ENCODE measurements at regions not wholly inside any gene's neighbourhood (a gene's known extent, or its start where the extent isn't known, plus 50 kb on each side); places are given as distances from the start of the nearest gene placed in this dataset.

DNA sequence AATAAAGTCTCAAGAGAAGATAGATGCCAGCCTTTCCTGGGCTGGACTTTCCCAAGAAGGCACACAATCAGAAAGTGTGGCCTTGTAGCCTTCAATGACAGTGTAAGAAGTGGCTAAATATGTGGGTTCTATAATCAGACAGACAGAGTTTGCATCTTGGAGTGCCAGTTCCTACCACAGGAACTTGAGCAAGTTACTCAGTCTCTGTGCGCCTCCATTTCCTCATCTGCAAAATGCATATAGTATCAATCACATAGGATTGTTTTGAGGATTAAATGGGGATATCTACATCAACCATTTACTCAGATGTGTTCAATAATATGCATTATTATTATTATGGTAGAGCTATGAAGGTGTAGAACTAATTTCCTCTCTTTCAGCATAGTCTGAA is 176.8 kb upstream of the PTBP2 start:
- TF ChIP-seq POLR2AphosphoS5 (IDR thresholded peaks at IDR 0.05; ENCODE audit: low read depth), result no peak
- TF ChIP-seq SPI1 (IDR thresholded peaks at IDR 0.05; ENCODE audit: borderline replicate concordance, low read depth), result peak; percentile 67
- no peak for TF ChIP-seq GABPA (IDR thresholded peaks at IDR 0.05; ENCODE audit: low read depth)
- TF ChIP-seq REST (IDR thresholded peaks at IDR 0.05; ENCODE audit: insufficient replicate concordance, low read depth), result no peak
- H3K4me3 ChIP-seq (replicated peaks; ENCODE audit: insufficient read depth, low read length), result no peak overlapping the region
- DNase-seq (ENCODE audit: low read depth in 1 of 2, low spot score in 1 of 2), result peak in 1 of 2 experiments; percentile 55
- peak overlapping the region; percentile 9; the same call in 1 of the 2 replicates for H3K27ac ChIP-seq (replicated peaks)
- no peaks in the 10 kb centered on the region for H3K27me3 ChIP-seq (ENCODE audit: insufficient read depth, poor library complexity, severe bottlenecking)

DNA sequence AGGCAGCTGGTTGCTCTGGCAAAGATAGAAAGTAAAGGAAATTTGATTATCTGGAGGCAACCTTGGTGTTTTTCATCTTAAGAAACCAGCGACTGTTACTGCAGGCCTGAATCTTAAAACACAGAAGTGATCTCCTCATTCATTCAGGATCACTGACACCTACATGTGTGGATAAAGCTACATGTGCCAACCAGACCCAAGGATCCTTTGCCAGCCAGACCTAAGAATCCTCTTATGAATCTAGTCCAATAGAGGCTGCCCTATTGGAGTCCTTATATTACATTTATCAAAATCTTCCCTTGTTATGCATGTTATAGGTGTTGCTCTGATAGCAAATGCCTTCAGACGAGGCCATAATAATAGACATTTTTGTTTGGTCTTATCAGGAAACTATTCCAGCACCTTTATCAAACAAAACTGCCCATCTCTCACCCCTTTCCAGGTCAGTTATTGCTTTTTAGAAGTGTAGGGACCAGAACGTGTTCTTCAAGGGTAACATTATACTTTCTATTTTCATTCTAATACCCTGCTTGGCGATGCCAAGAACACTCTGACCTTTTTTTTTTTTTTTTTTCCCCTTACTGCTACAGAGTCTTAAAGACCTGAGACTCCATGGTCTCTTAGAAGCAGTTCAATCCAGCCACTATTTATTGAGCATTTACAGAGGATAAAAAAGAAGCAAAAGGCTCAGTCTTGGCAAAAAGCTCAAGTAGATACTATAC is 175.5 kb upstream of the PTBP2 start:
- no peak overlapping the region for H3K4me3 ChIP-seq (replicated peaks; ENCODE audit: insufficient read depth, low read length)
- TF ChIP-seq SPI1 (IDR thresholded peaks at IDR 0.05; ENCODE audit: borderline replicate concordance, low read depth) (no peak), REST (IDR thresholded peaks at IDR 0.05; ENCODE audit: insufficient replicate concordance, low read depth) (no peak)
- TF ChIP-seq, protein P1, sequence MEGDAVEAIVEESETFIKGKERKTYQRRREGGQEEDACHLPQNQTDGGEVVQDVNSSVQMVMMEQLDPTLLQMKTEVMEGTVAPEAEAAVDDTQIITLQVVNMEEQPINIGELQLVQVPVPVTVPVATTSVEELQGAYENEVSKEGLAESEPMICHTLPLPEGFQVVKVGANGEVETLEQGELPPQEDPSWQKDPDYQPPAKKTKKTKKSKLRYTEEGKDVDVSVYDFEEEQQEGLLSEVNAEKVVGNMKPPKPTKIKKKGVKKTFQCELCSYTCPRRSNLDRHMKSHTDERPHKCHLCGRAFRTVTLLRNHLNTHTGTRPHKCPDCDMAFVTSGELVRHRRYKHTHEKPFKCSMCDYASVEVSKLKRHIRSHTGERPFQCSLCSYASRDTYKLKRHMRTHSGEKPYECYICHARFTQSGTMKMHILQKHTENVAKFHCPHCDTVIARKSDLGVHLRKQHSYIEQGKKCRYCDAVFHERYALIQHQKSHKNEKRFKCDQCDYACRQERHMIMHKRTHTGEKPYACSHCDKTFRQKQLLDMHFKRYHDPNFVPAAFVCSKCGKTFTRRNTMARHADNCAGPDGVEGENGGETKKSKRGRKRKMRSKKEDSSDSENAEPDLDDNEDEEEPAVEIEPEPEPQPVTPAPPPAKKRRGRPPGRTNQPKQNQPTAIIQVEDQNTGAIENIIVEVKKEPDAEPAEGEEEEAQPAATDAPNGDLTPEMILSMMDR (IDR thresholded peaks at IDR 0.05; ENCODE audit: insufficient read depth, low read length), result no peak
- H3K27me3 ChIP-seq (ENCODE audit: insufficient read depth, poor library complexity, severe bottlenecking), result no peaks in the 10 kb centered on the region
- H3K27ac ChIP-seq (replicated peaks), result no peak overlapping the region
- DNase-seq (ENCODE audit: low read depth in 1 of 2, low spot score in 1 of 2), result no peak

DNA sequence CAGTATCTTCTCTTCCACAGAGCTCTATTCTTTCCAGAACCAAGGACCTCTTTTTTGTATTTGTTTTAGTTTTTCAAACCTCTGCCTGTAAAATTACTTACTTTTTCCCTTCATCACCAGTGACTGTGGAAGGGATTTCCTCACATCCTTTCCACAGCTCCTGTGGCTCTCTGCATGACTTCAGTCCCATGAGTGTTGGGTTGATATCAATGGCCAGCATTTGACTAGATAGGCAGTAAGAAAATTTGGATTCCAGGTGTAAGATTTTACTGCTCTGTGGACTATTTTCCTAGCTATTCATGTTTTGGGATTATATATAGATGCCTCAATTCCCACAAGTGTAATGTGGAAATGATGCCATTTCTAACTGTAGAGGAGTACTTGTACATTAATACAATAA is 171.5 kb upstream of the PTBP2 start:
- no peak overlapping the region for H3K4me3 ChIP-seq (replicated peaks; ENCODE audit: insufficient read depth, low read length)
- H3K27me3 ChIP-seq (ENCODE audit: insufficient read depth, poor library complexity, severe bottlenecking), result no peaks in the 10 kb centered on the region
- TF ChIP-seq SPI1 (IDR thresholded peaks at IDR 0.05; ENCODE audit: borderline replicate concordance, low read depth) (no peak), GABPA (IDR thresholded peaks at IDR 0.05; ENCODE audit: low read depth) (no peak), POLR2AphosphoS5 (IDR thresholded peaks at IDR 0.05; ENCODE audit: low read depth) (no peak), REST (IDR thresholded peaks at IDR 0.05; ENCODE audit: insufficient replicate concordance, low read depth) (no peak)
- TF ChIP-seq, protein P1 (IDR thresholded peaks at IDR 0.05; ENCODE audit: insufficient read depth, low read length), result no peak
- DNase-seq (ENCODE audit: low read depth in 1 of 2, low spot score in 1 of 2), result no peak
- no peak overlapping the region for H3K27ac ChIP-seq (replicated peaks)
